ENCODE measurements at regions not wholly inside any gene's neighbourhood (a gene's known extent, or its start where the extent isn't known, plus 50 kb on each side); places are given as distances from the start of the nearest gene placed in this dataset.
A peak's percentile ranks its signal among the peaks of the same experiment; 100 is the strongest.

- Histone ChIP-seq H3K9ac (ENCODE audit: low read length in 3 of 3) (no peak overlapping the region), H3K4me3 (ENCODE audit: low read length in 3 of 3) (no peak overlapping the region), H3K27me3 (ENCODE audit: control insufficient read depth, insufficient read depth, low read length) (no peaks in the 10 kb centered on the region), H3K27ac (ENCODE audit: low read depth in 2 of 2, low read length in 2 of 2) (no peak overlapping the region), H3K9me3 (ENCODE audit: control insufficient read depth in 2 of 3, insufficient read depth in 1 of 3, low read length in 3 of 3) (peaks cover 0 to under 1% (median 0%) of the 10 kb centered on the region in 3 donors), H3K36me3 (ENCODE audit: control insufficient read depth in 2 of 3, insufficient read depth in 3 of 3, low read length in 3 of 3) (no peaks in the 10 kb centered on the region), H3K4me1 (ENCODE audit: control insufficient read depth in 2 of 3, insufficient read depth in 2 of 3, low read depth in 1 of 3, low read length in 3 of 3) (no peaks in the 10 kb centered on the region)
- no peak for TF ChIP-seq CTCF (IDR thresholded peaks at IDR 0.05; ENCODE audit: borderline replicate concordance, extremely low read depth, insufficient read depth)
- DNase-seq, result peak in 1 of 5 donors; percentile 36
- no peak for FAIRE-seq
- intact Hi-C loops (cut with DNase I), result no loop called here
Observed at GRCh38 chr12:34298176-34298970, 276.1 kb downstream of the ALG10 start.

GRCh38 chr12:34298971-34299801 lies 276.9 kb downstream of the ALG10 start:
- intact Hi-C loops (cut with DNase I), result no loop called here
- Histone ChIP-seq H3K4me3 (ENCODE audit: low read length in 3 of 3) (no peak overlapping the region), H3K36me3 (ENCODE audit: control insufficient read depth in 2 of 3, insufficient read depth in 3 of 3, low read length in 3 of 3) (no peaks in the 10 kb centered on the region), H3K27me3 (ENCODE audit: control insufficient read depth, insufficient read depth, low read length) (no peaks in the 10 kb centered on the region), H3K9ac (ENCODE audit: low read length in 3 of 3) (no peak overlapping the region), H3K27ac (ENCODE audit: low read depth in 2 of 2, low read length in 2 of 2) (no peak overlapping the region), H3K4me1 (ENCODE audit: control insufficient read depth in 2 of 3, insufficient read depth in 2 of 3, low read depth in 1 of 3, low read length in 3 of 3) (no peaks in the 10 kb centered on the region), H3K9me3 (ENCODE audit: control insufficient read depth in 2 of 3, insufficient read depth in 1 of 3, low read length in 3 of 3) (peaks cover 0 to 3% (median 0%) of the 10 kb centered on the region in 3 donors)
- TF ChIP-seq CTCF (IDR thresholded peaks at IDR 0.05; ENCODE audit: borderline replicate concordance, extremely low read depth, insufficient read depth), result no peak
- DNase-seq (peak in 1 of 5 donors; percentile 34), FAIRE-seq (no peak)

GRCh38 chr12:34299802-34300193 lies 277.5 kb downstream of the ALG10 start:
- Histone ChIP-seq H3K36me3 (ENCODE audit: control insufficient read depth in 2 of 3, insufficient read depth in 3 of 3, low read length in 3 of 3) (no peaks in the 10 kb centered on the region), H3K27me3 (ENCODE audit: control insufficient read depth, insufficient read depth, low read length) (no peaks in the 10 kb centered on the region), H3K4me1 (ENCODE audit: control insufficient read depth in 2 of 3, insufficient read depth in 2 of 3, low read depth in 1 of 3, low read length in 3 of 3) (no peaks in the 10 kb centered on the region), H3K27ac (ENCODE audit: low read depth in 2 of 2, low read length in 2 of 2) (no peak overlapping the region), H3K4me3 (ENCODE audit: low read length in 3 of 3) (no peak overlapping the region), H3K9me3 (ENCODE audit: control insufficient read depth in 2 of 3, insufficient read depth in 1 of 3, low read length in 3 of 3) (peaks cover 0 to 6% (median 3%) of the 10 kb centered on the region in 3 donors), H3K9ac (ENCODE audit: low read length in 3 of 3) (no peak overlapping the region)
- peak in 1 of 5 donors; percentile 13 for DNase-seq
- TF ChIP-seq CTCF (IDR thresholded peaks at IDR 0.05; ENCODE audit: borderline replicate concordance, extremely low read depth, insufficient read depth), result no peak
- intact Hi-C loops (cut with DNase I), result no loop called here
- FAIRE-seq, result no peak
